GM20000 (cell line): ENCODE measurements at regions not wholly inside any gene's neighbourhood (a gene's known extent, or its start where the extent isn't known, plus 50 kb on each side); places are given as distances from the start of the nearest gene placed in this dataset.

ENCODE experiments used
- DNase-seq: peaks from one replicate; pipeline ENCODE4 v3.0.0; 2012; ENCODE audit warnings: low spot score
- TF ChIP-seq, protein P1 (sequence below): IDR thresholded peaks from 2 replicates; pipeline ENCODE4 v1.5.1; 2012; ENCODE audit warnings: mild to moderate bottlenecking, control low read depth; ENCODE audit errors: extremely low read depth, missing control alignments

DNA sequence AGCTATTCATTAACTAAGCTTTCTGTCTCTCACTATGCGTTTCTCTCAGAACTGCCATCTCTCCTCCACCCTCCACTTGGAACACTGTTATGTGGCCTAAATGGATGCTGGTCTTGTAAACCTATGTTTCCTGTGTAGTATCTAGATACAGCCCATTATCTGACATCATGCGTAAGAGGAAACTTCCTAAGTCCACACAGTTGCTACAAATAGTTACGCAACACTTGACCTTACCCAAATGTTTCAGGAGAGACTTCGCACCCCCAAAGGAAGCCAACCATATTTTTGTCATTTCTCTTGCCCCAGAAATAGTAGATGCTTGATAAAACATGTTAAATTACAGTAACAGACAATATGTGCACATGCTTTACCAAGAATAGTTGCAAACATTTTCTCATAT lies 87.2 kb upstream of the TPRG1 start:
- TF ChIP-seq, protein P1, sequence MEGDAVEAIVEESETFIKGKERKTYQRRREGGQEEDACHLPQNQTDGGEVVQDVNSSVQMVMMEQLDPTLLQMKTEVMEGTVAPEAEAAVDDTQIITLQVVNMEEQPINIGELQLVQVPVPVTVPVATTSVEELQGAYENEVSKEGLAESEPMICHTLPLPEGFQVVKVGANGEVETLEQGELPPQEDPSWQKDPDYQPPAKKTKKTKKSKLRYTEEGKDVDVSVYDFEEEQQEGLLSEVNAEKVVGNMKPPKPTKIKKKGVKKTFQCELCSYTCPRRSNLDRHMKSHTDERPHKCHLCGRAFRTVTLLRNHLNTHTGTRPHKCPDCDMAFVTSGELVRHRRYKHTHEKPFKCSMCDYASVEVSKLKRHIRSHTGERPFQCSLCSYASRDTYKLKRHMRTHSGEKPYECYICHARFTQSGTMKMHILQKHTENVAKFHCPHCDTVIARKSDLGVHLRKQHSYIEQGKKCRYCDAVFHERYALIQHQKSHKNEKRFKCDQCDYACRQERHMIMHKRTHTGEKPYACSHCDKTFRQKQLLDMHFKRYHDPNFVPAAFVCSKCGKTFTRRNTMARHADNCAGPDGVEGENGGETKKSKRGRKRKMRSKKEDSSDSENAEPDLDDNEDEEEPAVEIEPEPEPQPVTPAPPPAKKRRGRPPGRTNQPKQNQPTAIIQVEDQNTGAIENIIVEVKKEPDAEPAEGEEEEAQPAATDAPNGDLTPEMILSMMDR = no peak

DNA sequence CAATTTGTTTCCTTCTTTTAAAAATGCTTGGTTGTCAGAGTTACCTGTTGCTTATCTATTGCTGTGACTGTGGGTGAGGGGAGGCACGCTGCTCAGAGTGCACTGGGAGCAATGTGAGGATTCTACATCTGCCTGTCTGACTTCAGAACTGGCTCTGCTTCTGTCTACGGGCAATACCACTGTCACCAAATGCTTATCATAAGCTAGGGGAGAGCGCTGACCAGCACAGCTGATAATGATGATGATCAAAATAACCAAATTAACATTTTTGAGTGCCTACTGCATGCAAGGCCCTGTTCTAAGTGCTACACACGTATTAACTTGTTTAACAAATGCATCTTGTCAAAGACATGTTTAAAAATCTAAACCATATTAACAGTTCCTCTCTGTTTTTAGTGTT lies 79.2 kb upstream of the TPRG1 start:
- TF ChIP-seq, protein P1 = no peak
- no peak for DNase-seq

More for the DNA sequence above, 87.2 kb upstream of the TPRG1 start:
- DNase-seq = no peak

DNA sequence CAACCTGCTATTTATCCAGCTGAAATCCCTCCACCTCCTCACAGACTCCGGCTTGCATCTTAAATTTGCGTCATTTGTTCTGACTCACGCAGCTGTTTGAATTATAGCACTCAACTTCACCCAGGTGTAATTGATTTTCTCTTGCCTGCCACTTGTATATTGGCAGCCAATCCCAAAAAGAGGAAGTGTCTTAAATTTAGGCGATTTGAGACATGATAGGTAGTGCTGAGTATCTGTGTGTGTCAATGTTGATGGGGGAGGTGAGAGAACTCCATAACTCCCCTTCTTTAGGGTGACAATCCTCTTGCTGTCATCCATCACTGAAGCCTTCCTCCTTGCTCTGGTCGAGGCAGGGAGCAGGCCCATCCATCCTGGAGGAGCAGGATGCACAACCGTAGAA lies 77.2 kb upstream of the TPRG1 start:
- DNase-seq = no peak
- TF ChIP-seq, protein P1 = no peak

DNA sequence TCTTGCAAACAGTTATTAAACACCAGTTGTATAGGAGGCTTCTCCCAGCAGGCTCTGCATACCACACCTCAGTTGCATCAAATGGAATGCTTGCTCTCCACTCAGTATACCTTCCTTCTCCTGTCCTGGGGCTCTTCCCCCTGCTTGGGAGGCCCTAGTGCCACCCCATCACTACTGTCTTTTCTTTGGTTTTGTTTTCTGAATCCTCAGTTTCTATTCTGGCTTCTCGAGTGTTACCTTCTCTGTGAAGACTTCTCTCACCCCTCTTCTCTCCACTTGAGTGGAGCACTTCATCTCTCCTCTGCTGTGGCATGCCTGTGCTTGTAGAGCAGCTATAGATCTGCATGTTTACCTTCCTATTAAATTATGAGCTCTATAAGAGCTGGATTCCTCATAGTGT lies 75.7 kb upstream of the TPRG1 start:
- TF ChIP-seq, protein P1 = no peak
- no peak for DNase-seq

DNA sequence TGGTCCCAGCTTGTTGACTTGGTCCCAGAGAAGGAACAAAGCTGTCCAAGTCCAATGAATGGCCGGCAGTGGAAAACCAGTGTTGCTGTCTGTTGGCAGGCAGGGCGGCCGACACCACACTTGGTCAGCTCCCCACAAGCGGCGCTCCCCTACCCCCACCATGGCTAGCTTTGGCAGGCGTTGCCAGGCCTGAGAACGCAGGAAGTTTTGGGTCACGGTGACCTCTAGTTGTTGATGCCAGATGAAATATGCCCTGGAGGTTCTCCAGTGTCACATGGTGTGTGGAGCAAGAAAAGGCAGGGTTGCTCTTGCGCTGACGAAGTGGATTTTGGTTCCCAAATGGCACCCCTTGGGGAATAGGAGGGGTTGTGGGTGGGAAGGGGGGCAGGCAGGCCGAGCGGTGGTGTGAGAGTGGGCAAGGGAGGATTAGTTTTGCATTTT lies 72.7 kb upstream of the TPRG1 start:
- TF ChIP-seq, protein P1 = no peak
- DNase-seq = no peak

DNA sequence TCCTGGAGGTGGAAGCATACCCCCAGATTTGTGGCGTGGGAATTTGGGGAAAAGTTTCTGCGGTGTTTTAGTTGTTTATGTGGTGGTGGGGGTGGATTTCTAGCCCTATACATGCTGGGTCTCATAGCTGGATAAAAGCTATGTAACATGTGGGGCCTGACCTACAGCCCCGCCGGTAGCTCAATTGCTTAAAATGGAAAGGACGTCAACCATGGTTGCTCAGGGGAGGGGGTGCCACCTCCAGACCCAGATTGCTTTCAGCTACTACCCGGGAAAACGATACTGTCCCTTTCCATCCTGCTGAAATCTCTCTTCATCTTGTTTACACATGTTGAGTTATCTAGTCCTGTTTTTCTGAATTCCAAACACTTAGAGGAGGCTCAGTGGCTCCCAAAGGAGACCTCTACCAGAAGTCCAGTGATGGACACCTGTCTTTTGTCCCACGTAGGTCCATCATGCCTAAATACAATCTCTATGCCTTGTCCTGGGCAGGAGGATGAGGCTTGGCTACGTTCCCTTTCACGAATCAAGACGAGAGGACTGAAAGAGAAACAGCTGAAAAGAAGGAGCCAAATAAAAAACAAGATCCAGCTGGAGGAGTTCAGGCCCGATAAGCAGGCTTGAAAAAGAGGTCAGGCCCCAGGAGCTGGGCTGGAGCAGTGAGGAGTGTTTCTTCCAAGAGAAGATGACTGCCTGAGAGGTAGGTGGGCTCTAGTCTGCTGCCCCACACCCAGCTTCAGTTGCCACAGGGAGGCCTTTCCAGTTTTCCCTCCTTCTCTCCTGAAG lies 72.1 kb upstream of the TPRG1 start:
- no peak for DNase-seq
- TF ChIP-seq, protein P1 = no peak

DNA sequence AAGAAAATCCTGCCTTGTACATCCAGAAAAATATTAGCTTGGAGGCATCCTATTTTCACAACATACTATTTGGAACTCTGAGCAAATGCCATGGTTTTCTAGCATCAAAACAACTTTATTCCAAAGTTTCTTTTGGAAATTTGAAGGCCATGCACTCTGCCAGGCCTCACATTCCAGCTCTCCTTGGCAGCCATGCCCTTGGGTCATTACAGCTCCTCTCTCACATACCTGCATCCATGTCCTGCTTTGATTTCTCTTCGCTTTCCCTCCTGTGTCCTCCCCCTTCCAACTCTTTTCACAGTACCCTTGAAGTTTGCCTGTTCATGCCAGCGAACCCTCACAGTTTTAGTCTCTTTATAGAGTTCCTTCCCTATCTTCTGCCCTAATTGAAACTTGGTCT lies 70.9 kb upstream of the TPRG1 start:
- no peak for DNase-seq

More for the DNA sequence above, 70.9 kb upstream of the TPRG1 start:
- TF ChIP-seq, protein P1 = no peak
